ENCODE measurements at regions not wholly inside any gene's neighbourhood (a gene's known extent, or its start where the extent isn't known, plus 50 kb on each side); places are given as distances from the start of the nearest gene placed in this dataset.
"Not testable (repeated sequence)": the region's sequence is repeated elsewhere in the genome, so short reads cannot be mapped to it uniquely, and the experiment has no call there.

DNA sequence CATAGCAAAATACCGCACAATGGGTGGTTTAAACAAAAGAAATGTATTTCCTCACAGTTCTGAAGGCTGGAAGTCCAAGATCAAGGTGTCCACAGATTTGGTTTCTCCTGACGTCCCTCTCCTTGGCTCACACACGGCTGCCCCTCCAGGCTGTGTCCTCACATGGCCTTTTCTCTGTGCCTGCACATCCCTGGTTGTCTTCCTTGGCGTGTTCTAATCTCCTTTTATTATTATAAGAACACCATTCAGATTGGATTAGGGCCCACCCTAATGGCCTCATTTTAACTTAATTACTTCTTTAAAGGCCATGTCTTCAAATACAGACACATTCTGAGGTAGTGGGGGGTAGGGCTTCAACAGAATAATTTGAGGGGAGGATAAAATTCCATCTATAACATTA lies 87.9 kb downstream of the FZD1 start:
- TF ChIP-seq, protein P1, sequence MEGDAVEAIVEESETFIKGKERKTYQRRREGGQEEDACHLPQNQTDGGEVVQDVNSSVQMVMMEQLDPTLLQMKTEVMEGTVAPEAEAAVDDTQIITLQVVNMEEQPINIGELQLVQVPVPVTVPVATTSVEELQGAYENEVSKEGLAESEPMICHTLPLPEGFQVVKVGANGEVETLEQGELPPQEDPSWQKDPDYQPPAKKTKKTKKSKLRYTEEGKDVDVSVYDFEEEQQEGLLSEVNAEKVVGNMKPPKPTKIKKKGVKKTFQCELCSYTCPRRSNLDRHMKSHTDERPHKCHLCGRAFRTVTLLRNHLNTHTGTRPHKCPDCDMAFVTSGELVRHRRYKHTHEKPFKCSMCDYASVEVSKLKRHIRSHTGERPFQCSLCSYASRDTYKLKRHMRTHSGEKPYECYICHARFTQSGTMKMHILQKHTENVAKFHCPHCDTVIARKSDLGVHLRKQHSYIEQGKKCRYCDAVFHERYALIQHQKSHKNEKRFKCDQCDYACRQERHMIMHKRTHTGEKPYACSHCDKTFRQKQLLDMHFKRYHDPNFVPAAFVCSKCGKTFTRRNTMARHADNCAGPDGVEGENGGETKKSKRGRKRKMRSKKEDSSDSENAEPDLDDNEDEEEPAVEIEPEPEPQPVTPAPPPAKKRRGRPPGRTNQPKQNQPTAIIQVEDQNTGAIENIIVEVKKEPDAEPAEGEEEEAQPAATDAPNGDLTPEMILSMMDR (IDR thresholded peaks at IDR 0.05; ENCODE audit: insufficient read depth, low read depth, low read length, missing control alignments): no peak
- no peak for DNase-seq (ENCODE audit: low read depth)
- H3K4me3 ChIP-seq (ENCODE audit: low read depth, low read length): no peak overlapping the region

DNA sequence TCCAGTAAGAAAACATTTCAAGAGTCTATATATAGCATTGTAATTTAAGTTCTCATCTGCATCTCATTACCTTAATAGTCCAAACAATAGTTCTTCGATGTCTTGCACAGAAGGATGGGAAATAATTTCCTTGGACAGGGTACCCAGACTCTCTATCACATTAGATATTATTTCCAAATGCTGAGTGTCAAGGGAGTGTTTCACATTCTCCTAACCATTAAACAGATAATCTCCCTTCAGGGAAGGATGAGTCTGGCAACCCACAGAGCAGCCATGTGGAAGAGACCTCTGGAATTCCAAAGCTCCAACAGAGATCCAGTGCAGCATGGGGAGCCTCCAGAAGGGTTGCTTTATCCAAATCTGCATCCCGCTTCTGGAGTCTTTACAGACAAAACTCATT lies 89.6 kb downstream of the FZD1 start:
- no peak for DNase-seq (ENCODE audit: low read depth)
- no peak overlapping the region for H3K4me3 ChIP-seq (ENCODE audit: low read depth, low read length)
- TF ChIP-seq, protein P1 (IDR thresholded peaks at IDR 0.05; ENCODE audit: insufficient read depth, low read depth, low read length, missing control alignments): no peak

DNA sequence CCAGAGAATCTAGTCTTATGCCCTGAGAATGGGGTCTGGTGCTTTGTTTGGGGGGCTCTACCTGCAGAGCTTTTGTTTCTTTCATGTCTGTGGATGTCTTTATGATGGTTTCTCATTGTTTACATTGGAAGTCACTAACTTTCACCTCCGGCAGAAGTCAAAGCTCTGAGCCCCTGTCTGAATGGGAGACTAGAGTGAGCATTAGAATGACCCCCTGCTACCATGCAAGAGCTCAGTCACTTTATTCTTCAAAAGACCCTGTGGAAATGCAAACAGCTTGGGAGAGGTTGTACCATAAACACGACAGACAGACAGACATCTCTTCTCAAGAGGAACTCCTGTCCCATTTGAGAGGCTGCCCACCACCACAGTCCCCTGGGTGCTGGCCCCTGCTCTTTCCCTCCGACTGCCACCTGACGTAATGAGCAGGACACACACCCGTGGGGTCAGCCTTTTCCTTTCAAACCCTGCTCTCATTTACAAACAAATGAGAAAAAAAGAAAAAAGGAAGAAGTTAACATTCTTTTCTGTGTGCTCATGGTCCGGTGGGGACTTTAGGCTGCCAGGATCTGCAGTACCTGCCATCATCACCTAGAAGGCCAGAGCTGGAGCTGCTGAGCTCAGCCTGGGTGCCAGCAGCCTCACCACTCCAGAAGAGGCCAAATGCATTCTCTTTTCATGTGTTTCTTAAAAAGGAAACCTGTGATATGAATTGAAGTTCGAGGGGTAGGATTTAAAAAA lies 91.6 kb downstream of the FZD1 start:
- H3K4me3 ChIP-seq (ENCODE audit: low read depth, low read length): no peak overlapping the region
- TF ChIP-seq, protein P1 (IDR thresholded peaks at IDR 0.05; ENCODE audit: insufficient read depth, low read depth, low read length, missing control alignments): no peak
- no peak for DNase-seq (ENCODE audit: low read depth)

DNA sequence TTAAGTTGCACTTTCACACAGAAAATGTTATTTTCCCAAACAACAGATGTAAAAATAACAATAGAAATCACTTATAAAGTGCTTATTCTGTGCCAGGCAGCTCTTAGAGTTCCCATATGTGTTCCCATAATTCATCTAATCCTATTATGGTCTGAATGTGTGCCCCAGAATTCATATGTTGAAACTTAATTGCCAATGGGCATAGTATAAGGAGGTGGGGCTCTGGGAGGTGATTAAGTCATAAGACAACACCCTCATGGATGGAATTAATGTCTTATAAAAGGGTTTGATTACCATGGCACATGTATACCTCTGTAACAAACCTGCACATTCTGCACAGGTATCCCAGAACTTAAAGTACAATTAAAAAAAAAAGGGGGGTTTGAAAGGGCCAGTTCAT lies 92.7 kb downstream of the FZD1 start:
- TF ChIP-seq, protein P1 (IDR thresholded peaks at IDR 0.05; ENCODE audit: insufficient read depth, low read depth, low read length, missing control alignments): no peak
- DNase-seq (ENCODE audit: low read depth): no peak
- no peak overlapping the region for H3K4me3 ChIP-seq (ENCODE audit: low read depth, low read length)

DNA sequence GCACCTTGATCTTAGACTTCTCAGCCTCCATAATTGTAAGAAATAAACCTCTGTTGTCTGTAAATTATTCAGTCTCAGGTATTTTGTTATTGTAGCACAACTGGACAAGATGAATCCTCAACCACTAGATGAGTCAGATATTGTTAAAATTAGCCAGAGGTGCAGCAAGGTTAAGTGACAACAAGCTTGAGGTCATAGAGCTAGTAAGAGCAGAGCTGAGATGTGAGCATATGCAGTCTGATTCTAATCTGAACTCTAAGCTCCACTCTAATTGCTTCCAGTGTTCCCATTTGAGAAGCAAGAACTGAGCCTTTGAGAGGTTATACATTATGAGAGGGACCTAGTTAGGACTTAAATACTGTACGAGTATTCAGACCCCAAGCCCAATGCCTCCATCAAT lies 93.1 kb downstream of the FZD1 start:
- DNase-seq (ENCODE audit: low read depth): no peak
- H3K4me3 ChIP-seq (ENCODE audit: low read depth, low read length): no peak overlapping the region
- TF ChIP-seq, protein P1 (IDR thresholded peaks at IDR 0.05; ENCODE audit: insufficient read depth, low read depth, low read length, missing control alignments): no peak

DNA sequence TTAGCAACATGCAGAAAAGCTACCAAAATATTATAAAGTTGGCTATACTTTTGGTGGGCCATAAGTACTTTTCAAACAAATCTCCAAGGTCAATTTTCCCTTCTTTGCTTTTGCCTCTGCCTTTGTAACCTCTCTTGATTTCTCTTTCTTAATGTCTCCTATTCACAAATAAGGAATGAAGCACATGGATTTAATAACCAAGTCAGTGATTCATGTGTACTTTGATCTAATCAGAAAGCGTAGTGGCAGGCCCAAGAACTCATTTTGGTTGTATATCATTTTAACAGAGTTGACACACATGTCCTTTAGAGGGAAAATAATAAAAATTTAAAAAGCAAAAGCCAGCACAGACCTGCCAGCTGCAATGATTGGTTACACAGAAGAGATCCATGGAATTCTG lies 93.7 kb downstream of the FZD1 start:
- TF ChIP-seq, protein P1 (IDR thresholded peaks at IDR 0.05; ENCODE audit: insufficient read depth, low read depth, low read length, missing control alignments): no peak
- no peak for DNase-seq (ENCODE audit: low read depth)
- H3K4me3 ChIP-seq (ENCODE audit: low read depth, low read length): no peak overlapping the region

DNA sequence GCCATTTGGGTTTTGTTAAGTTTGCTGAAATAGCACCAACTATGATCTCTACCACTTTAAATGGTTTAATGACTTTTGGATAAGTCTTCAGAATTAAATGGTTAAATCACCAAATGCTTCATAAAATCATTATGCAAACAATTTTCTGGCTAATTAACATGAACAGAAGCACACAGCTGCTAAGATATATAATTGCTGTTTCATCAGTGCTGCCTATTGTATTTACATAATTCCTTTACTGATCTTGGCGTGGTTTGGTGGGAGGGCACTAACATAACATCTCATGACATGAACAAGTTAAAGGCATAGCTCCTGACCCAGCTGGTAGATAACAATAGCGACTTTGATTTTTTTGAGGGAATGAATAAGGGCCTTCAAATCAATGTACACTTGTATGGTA lies 94.1 kb downstream of the FZD1 start:
- no peak for DNase-seq (ENCODE audit: low read depth)
- no peak overlapping the region for H3K4me3 ChIP-seq (ENCODE audit: low read depth, low read length)
- TF ChIP-seq, protein P1 (IDR thresholded peaks at IDR 0.05; ENCODE audit: insufficient read depth, low read depth, low read length, missing control alignments): no peak

DNA sequence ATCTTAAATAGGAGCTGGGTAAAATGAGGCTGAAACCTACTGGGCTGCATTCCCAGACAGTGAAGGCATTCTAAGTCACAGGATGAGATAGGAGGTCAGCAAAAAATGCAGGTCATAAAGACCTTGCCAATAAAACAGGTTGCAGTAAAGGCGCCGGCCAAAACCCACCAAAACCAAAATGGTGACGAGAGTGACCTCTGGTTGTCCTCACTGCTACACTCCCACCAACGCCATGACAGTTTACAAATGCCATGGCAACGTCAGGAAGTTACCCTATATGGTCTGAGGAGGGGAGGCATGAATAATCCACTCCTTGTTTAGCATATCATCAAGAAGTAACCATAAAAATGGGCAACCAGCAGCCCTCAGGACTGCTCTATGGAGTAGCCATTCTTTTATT lies 100.9 kb downstream of the FZD1 start:
- DNase-seq (ENCODE audit: low read depth); H3K4me3 ChIP-seq (ENCODE audit: low read depth, low read length): not testable (repeated sequence)
